DND-41 (cell line): ENCODE measurements at regions not wholly inside any gene's neighbourhood (a gene's known extent, or its start where the extent isn't known, plus 50 kb on each side); places are given as distances from the start of the nearest gene placed in this dataset.

ENCODE experiments used
- EZH2 ChIP-seq: IDR thresholded peaks from 3 replicates; pipeline ENCODE4 v1.6.1; 2012; ENCODE audit warnings: borderline replicate concordance, low read depth, mild to moderate bottlenecking, moderate library complexity, low read length, inconsistent platforms; ENCODE audit not compliant: severe bottlenecking
- TF ChIP-seq, protein P1 (sequence below): IDR thresholded peaks from 2 replicates; pipeline ENCODE4 v1.5.1; 2012; ENCODE audit warnings: borderline replicate concordance, low read length, moderate library complexity, mild to moderate bottlenecking; ENCODE audit not compliant: poor library complexity, severe bottlenecking; ENCODE audit errors: extremely low read depth

DNA sequence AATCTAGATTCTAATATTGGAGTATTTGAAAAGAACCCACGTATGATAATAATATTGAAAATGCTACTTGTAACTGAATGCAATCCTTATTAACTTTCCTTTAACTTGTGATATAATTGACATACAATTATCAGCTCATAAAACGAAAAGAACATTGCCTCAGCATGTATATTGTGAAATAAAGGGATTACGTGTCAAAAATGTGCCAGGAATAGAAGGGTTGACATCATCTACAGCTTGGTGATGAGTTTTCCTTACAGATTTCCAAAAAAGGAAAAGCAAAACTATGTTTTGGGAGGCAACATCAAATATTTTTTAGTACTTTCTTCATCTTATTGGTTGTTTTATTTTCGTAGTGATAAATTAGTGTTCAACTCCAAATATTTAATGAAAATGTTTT, 266.0 kb upstream of the PTGER4 start:
- no peak for TF ChIP-seq EZH2
- TF ChIP-seq, protein P1, sequence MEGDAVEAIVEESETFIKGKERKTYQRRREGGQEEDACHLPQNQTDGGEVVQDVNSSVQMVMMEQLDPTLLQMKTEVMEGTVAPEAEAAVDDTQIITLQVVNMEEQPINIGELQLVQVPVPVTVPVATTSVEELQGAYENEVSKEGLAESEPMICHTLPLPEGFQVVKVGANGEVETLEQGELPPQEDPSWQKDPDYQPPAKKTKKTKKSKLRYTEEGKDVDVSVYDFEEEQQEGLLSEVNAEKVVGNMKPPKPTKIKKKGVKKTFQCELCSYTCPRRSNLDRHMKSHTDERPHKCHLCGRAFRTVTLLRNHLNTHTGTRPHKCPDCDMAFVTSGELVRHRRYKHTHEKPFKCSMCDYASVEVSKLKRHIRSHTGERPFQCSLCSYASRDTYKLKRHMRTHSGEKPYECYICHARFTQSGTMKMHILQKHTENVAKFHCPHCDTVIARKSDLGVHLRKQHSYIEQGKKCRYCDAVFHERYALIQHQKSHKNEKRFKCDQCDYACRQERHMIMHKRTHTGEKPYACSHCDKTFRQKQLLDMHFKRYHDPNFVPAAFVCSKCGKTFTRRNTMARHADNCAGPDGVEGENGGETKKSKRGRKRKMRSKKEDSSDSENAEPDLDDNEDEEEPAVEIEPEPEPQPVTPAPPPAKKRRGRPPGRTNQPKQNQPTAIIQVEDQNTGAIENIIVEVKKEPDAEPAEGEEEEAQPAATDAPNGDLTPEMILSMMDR: no peak
